ENCODE measurements at regions not wholly inside any gene's neighbourhood (a gene's known extent, or its start where the extent isn't known, plus 50 kb on each side); places are given as distances from the start of the nearest gene placed in this dataset.

GRCh38 chr5:96252596-96252995 is 180.5 kb downstream of the PCSK1 start:
- TF ChIP-seq CTCF (IDR thresholded peaks at IDR 0.05) (no peak), POLR2A (IDR thresholded peaks at IDR 0.05) (no peak)
